ENCODE measurements at regions not wholly inside any gene's neighbourhood (a gene's known extent, or its start where the extent isn't known, plus 50 kb on each side); places are given as distances from the start of the nearest gene placed in this dataset.

DNA sequence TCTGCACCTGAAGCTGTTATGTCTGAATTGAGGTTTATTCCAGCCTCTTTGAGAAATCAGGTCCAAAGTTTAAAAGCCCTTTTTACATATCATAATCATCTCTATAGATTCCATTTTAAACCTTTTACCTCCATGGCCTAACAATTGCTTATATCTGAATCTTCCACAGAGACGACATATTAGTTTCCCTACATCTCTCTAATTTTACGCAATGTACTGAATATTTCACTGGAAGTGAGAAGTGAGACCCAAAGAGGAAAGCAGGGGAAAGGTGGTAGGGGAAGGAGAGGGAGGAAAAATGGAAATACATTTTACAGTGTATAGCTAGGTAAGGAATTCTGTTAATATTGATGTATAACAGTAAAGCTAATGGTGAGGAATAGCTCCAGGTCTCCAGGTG lies 189.6 kb downstream of the MZT1 start:
- ATAC-seq (no peak), DNase-seq (no peak)
- Mint-ChIP-seq H3K27ac (no peak overlapping the region), H3K4me3 (no peak overlapping the region), H3K36me3 (ENCODE audit: low read depth) (no peaks in the 10 kb centered on the region), H3K27me3 (peaks cover 10% of the 10 kb centered on the region), H3K4me1 (no peaks in the 10 kb centered on the region)
- no peaks in the 10 kb centered on the region for H3K9me3 ChIP-seq (ENCODE audit: control insufficient read depth, low read length, poor library complexity, severe bottlenecking)

DNA sequence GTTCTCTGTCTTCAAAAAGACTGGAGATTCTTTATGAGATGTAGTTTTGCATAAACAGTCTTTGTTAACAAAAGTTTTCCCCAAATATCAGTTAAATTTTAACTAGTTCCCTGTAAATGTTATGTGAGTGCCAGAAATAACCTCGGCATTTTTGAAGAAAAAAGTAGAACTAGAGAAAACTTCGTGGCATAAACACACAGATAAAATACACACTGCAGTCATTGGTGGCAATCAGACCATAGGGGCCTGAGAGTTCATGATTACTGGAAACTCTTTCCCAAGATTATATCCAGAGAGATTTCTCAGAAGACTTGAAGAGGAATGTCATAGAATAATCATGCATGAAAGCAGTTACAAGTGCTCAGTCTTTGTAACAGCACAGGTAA lies 190.0 kb downstream of the MZT1 start:
- no peaks in the 10 kb centered on the region for H3K4me1 Mint-ChIP-seq
- DNase-seq (no peak), ATAC-seq (no peak)
- H3K36me3 Mint-ChIP-seq (ENCODE audit: low read depth) = no peaks in the 10 kb centered on the region
- no peak overlapping the region for H3K4me3 Mint-ChIP-seq
- no peaks in the 10 kb centered on the region for H3K9me3 ChIP-seq (ENCODE audit: control insufficient read depth, low read length, poor library complexity, severe bottlenecking)
- H3K27ac Mint-ChIP-seq = no peak overlapping the region
- H3K27me3 Mint-ChIP-seq = peaks cover 10% of the 10 kb centered on the region

DNA sequence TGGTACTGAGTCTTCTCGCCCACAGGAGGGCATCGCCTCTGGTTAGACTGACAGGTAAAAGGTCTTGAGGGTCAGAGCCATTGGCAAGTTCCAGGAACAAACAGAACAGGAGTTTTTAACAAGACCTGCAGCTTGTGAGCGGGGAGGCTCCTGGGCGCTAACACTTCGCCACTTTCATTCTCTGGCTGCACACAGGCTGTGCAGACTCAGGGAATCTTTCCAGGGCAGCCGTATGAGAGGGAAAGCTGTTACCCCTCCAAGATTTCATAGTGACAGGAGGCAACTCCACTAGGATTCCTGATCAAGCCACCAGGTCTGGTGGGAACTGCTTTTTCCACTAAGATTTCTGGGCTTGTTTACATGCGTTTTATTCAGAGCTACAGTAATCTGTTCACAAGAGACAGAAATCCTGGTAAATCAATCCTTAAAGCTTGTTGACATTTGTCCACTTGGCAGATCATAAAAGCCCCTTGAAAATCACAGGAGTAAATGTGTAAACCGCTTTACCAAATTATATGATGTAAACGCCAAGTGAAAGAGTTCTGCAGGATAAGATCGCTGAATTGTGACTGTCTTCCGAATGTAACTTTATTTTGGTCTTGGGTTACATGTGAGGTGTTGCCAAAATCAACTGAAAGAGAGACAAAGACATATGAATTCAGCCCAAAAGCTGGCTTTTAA lies 190.6 kb downstream of the MZT1 start:
- H3K27ac Mint-ChIP-seq = no peak overlapping the region
- peaks cover 10% of the 10 kb centered on the region for H3K27me3 Mint-ChIP-seq
- no peaks in the 10 kb centered on the region for H3K4me1 Mint-ChIP-seq
- ATAC-seq (no peak), DNase-seq (no peak)
- no peak overlapping the region for H3K4me3 Mint-ChIP-seq
- H3K9me3 ChIP-seq (ENCODE audit: control insufficient read depth, low read length, poor library complexity, severe bottlenecking) = no peaks in the 10 kb centered on the region
- H3K36me3 Mint-ChIP-seq (ENCODE audit: low read depth) = no peaks in the 10 kb centered on the region

DNA sequence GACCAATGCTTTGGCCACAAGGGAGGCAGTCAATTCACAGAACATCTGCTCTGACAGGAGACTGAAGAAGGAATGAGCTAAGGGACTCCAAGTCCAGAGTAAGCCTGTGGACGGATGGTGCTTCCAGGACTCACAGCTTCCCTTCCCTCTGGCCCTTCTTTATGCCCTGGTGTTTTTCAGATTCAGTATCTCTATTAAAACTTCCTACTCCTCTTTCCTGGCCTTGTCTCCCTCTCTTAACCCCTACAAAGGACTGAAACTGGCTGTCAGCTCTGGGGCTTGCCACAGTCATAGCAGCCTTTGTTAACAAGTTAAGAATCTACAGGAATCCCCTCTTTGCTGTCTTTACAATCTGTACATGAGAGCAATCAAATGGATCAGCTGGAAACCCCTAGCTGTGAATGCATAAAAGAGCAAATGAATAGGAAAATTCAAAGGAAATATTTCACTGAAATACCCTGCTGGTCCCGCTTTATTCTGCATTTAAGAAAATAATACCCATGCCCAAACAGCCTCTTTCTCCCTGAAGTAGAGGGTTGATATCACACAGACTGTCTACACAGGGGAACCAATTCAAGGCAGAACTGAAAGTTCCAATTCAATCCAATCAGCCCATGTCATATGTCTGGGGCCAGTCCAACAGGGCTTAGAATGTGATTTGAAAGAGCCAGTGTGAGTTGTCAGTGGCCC lies 192.3 kb downstream of the MZT1 start:
- Mint-ChIP-seq H3K4me1 (no peaks in the 10 kb centered on the region), H3K4me3 (no peak overlapping the region), H3K27me3 (peaks cover 18% of the 10 kb centered on the region), H3K36me3 (ENCODE audit: low read depth) (no peaks in the 10 kb centered on the region), H3K27ac (no peak overlapping the region)
- DNase-seq = no peak
- no peaks in the 10 kb centered on the region for H3K9me3 ChIP-seq (ENCODE audit: control insufficient read depth, low read length, poor library complexity, severe bottlenecking)
- no peak for ATAC-seq

DNA sequence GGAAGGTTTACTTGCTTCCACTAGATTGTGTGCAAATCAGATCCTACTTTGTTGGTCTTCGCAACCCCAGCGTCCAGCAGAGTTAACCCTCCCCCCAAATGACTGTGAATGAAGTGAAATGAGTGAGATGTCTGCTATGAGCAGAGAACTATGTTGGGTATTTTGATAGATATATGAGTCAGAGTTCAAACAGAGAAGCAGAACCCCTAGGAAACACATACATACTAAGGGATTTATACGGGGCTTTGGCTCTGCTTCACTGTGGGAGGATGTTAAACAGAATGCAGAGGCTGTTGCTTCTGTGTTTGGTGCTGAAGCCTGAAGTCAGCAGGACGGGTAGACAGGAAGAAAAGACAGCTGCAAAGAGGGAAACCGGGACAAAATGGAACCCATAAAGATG lies 197.0 kb downstream of the MZT1 start:
- Mint-ChIP-seq H3K36me3 (ENCODE audit: low read depth) (no peaks in the 10 kb centered on the region), H3K27ac (no peak overlapping the region), H3K4me3 (no peak overlapping the region), H3K4me1 (no peaks in the 10 kb centered on the region), H3K27me3 (peaks cover 27% of the 10 kb centered on the region)
- ATAC-seq = no peak
- DNase-seq = no peak
- no peaks in the 10 kb centered on the region for H3K9me3 ChIP-seq (ENCODE audit: control insufficient read depth, low read length, poor library complexity, severe bottlenecking)

DNA sequence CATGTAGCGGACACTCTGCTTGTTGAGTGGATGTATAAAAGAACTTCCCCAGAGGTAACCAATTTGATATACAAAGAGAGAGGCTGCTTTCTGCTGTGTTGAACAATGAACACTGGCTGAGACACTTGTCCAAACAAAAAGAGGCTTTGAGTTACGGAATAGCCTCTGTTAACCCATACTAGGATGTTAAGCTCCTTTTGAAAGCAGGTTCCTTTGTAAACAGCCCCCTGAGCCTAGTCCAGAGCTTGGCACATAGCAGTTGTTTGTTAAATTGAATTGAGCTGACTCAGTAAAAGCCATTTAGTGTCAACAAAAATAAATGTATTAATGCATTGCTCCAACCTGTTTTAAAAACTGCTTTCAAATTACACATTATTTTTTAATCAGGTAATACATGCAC lies 200.1 kb downstream of the MZT1 start:
- no peaks in the 10 kb centered on the region for H3K4me1 Mint-ChIP-seq
- H3K27ac Mint-ChIP-seq = no peak overlapping the region
- peaks cover 28% of the 10 kb centered on the region for H3K27me3 Mint-ChIP-seq
- no peak for ATAC-seq
- no peaks in the 10 kb centered on the region for H3K36me3 Mint-ChIP-seq (ENCODE audit: low read depth)
- no peak for DNase-seq
- no peak overlapping the region for H3K4me3 Mint-ChIP-seq
- H3K9me3 ChIP-seq (ENCODE audit: control insufficient read depth, low read length, poor library complexity, severe bottlenecking) = no peaks in the 10 kb centered on the region

DNA sequence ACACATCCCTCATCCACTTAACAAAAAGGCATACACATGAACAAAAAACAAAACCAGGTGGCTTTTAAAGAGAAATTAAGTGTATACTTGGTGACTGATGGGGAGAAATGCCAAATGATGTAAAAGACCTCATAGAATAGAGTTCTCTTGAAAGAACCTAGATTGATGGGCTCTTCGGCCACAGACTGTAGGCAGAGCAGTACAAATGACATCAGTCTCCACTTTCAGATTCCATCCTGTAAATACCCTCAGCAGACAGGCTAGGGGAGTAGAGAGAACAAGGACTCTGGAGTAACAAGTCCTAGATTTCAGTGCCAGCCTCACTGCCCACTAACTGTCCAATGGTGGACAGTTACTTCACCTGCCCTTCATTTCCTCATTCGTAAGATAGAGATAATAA lies 203.8 kb downstream of the MZT1 start:
- no peak overlapping the region for H3K27ac Mint-ChIP-seq
- H3K4me3 Mint-ChIP-seq = no peak overlapping the region
- H3K36me3 Mint-ChIP-seq (ENCODE audit: low read depth) = no peaks in the 10 kb centered on the region
- peaks cover 5% of the 10 kb centered on the region for H3K27me3 Mint-ChIP-seq
- ATAC-seq (no peak), DNase-seq (no peak)
- H3K4me1 Mint-ChIP-seq = no peaks in the 10 kb centered on the region
- H3K9me3 ChIP-seq (ENCODE audit: control insufficient read depth, low read length, poor library complexity, severe bottlenecking) = no peaks in the 10 kb centered on the region

DNA sequence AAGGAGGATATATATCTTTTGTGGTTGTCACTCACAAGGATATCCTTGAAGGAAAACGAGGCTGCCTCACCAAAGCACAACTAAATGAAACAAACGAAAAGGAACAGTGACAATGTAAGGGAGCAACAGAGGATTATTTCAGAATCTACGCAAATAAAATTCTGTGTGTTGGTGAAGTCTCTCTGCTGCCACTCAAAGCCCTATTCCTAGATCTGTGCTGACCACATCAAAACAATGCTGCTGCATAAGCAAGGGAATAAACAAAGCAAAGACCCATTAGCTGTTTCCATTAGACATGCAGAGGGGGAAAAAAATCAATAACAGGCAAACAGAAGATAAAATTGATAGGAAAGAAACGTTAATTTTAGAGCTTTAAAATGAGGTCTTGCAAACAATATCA lies 204.4 kb downstream of the MZT1 start:
- H3K9me3 ChIP-seq (ENCODE audit: control insufficient read depth, low read length, poor library complexity, severe bottlenecking) = no peaks in the 10 kb centered on the region
- no peak overlapping the region for H3K4me3 Mint-ChIP-seq
- no peak overlapping the region for H3K27ac Mint-ChIP-seq
- ATAC-seq = no peak
- no peaks in the 10 kb centered on the region for H3K4me1 Mint-ChIP-seq
- H3K36me3 Mint-ChIP-seq (ENCODE audit: low read depth) = no peaks in the 10 kb centered on the region
- no peak for DNase-seq
- H3K27me3 Mint-ChIP-seq = peaks cover 5% of the 10 kb centered on the region

DNA sequence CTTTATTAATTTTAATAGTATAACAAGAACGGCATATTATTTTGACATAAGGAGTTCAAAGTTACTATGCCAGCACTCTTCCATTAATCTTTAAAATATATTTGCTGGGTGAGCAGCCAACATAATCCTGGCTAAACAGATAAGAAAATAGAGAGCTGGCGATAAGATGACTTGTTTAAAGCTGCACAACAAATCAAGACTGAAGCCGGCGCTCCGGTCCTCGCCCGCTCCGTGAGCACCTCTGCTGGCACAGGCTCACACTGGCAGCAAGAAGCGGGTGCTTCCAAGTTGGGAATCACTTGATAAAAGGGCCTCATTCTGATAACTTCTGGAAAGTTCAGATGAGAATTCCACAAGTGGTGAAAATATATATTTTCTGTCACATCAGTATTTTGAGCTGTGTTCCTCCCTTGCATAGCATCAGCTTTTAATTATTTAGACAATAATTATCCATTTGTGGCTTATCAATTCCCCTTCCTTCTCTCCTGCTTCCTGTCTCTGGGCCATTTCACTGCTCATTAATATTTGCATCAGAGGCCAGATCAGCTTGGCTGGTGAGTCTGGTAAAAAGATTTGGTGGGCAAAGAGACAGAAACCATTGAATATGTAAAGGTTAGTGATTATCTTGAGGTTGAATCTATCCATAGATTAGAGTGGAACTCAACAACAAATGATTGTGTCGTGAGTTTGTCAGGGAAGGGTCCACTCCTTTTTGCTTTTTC lies 205.3 kb downstream of the MZT1 start:
- Mint-ChIP-seq H3K27ac (no peak overlapping the region), H3K27me3 (peaks cover 5% of the 10 kb centered on the region), H3K4me1 (no peaks in the 10 kb centered on the region), H3K4me3 (no peak overlapping the region), H3K36me3 (ENCODE audit: low read depth) (no peaks in the 10 kb centered on the region)
- ATAC-seq (no peak), DNase-seq (no peak)
- H3K9me3 ChIP-seq (ENCODE audit: control insufficient read depth, low read length, poor library complexity, severe bottlenecking) = no peaks in the 10 kb centered on the region

DNA sequence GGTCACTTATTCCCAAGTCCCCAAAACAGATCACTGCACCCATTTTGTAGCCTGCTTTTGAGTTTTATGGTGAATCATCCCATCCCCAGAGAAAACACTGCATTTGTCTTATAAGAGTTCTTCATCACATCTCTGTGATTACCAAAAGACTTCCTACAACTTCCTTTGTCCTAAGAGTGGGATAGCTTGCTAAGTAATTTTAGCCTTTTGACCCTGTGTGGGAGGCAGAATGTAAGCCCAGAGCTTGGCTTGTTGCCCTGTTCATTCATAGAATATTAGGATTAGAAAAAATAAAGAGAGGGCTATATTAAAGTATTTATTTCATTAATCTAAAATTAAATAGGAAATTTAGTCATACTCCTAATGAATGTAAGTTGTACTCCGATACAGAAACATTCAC lies 213.3 kb downstream of the MZT1 start:
- no peak for ATAC-seq
- DNase-seq = no peak
- no peaks in the 10 kb centered on the region for H3K36me3 Mint-ChIP-seq (ENCODE audit: low read depth)
- H3K27ac Mint-ChIP-seq = no peak overlapping the region
- peaks cover 4% of the 10 kb centered on the region for H3K27me3 Mint-ChIP-seq
- no peak overlapping the region for H3K4me3 Mint-ChIP-seq
- H3K9me3 ChIP-seq (ENCODE audit: control insufficient read depth, low read length, poor library complexity, severe bottlenecking) = no peaks in the 10 kb centered on the region
- no peaks in the 10 kb centered on the region for H3K4me1 Mint-ChIP-seq

DNA sequence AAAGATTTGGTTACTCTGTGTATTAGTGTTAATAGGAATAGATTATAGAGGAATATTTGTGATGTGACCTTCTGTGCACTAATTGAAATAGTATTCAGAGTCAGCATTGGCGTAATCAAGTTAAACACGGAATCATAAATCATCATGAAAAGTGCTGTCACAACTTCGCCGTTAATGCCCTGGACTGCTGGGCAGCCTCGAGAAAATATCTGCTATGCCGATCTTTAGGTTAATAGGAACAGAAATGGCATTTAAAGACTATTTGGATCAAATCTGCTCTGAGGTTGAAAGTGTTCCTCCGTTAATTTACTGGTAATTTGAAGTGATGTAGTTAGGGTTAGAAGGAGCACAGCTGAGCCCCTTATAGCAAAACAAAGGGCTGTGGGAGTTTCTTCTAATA lies 219.0 kb downstream of the MZT1 start:
- no peaks in the 10 kb centered on the region for H3K9me3 ChIP-seq (ENCODE audit: control insufficient read depth, low read length, poor library complexity, severe bottlenecking)
- Mint-ChIP-seq H3K4me3 (no peak overlapping the region), H3K36me3 (ENCODE audit: low read depth) (no peaks in the 10 kb centered on the region), H3K4me1 (no peaks in the 10 kb centered on the region), H3K27me3 (peaks cover 4% of the 10 kb centered on the region), H3K27ac (no peak overlapping the region)
- ATAC-seq = no peak
- DNase-seq = no peak

DNA sequence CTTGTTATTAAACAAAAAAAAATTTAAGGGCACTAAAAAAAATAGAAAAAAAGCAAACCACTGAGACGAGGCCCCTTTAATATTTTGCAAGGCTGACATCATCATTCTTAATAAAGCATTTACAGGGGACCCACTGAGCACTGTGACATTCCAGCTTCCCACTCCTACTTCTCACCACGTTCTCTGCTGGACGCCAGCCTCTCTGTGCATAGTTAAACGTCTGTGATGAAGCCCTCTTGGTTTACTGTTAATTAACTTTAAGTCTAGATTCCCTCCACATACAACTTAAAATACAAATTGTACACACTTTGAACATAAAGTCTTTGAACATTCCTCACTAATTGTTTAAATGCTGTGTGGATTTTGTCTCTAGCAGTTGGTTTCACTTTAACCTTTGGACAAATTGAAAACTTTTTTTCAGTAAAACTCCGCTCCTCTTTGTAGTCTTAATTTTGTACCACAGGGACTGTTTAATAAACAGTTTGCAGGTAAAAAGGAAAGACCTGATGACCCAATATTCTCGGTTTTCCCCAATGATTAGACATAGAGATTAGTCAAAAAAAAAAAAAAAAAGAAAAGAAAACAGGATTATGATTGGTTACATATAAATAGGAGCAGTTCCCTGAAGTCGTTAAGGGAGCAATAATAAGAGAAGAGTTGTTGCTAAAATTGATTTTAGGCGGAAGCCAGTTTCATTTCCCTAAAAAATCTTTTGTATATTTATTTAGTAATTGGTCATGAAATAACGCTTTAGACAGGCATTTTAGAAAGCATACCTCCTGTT lies 219.8 kb downstream of the MZT1 start:
- no peak overlapping the region for H3K27ac Mint-ChIP-seq
- H3K36me3 Mint-ChIP-seq (ENCODE audit: low read depth) = no peaks in the 10 kb centered on the region
- ATAC-seq (no peak), DNase-seq (no peak)
- no peak overlapping the region for H3K4me3 Mint-ChIP-seq
- no peaks in the 10 kb centered on the region for H3K4me1 Mint-ChIP-seq
- peaks cover 4% of the 10 kb centered on the region for H3K27me3 Mint-ChIP-seq
- H3K9me3 ChIP-seq (ENCODE audit: control insufficient read depth, low read length, poor library complexity, severe bottlenecking) = no peaks in the 10 kb centered on the region

DNA sequence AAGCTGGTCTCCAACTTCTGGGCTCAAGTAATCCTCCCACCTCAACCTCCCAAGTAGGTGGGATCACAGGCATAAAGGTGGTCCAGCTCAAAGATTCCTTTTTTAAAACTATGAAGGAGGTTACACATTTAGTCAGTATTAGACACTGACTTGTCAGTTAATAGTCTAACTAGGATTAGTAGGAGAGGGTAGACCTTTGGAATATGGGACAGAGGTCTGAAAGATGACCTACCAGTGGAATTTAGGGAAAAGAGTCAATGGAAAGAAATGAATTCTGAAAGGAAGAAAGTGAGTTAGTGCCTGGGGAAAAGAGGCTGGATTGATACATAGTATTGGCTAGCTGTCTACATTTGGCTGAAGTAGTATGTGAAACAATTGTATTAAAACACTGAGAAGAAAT lies 220.7 kb downstream of the MZT1 start:
- H3K9me3 ChIP-seq (ENCODE audit: control insufficient read depth, low read length, poor library complexity, severe bottlenecking) = no peaks in the 10 kb centered on the region
- Mint-ChIP-seq H3K27me3 (peaks cover 4% of the 10 kb centered on the region), H3K36me3 (ENCODE audit: low read depth) (no peaks in the 10 kb centered on the region), H3K4me1 (no peaks in the 10 kb centered on the region), H3K27ac (no peak overlapping the region), H3K4me3 (no peak overlapping the region)
- no peak for ATAC-seq
- DNase-seq = no peak

Measured in T-helper 17 cell (primary cell).